ENCODE measurements at regions not wholly inside any gene's neighbourhood (a gene's known extent, or its start where the extent isn't known, plus 50 kb on each side); places are given as distances from the start of the nearest gene placed in this dataset.

GRCh38 chr4:149985981-149986380 lies 92.3 kb upstream of the DCLK2 start:
- TF ChIP-seq SUZ12 (IDR thresholded peaks at IDR 0.05; ENCODE audit: extremely low read depth, insufficient read depth, insufficient read length): no peak
- TF ChIP-seq ZNF274 (IDR thresholded peaks at IDR 0.05; ENCODE audit: low read depth, low read length): no peak
